NCI-H2029 (cell line): ENCODE measurements at regions not wholly inside any gene's neighbourhood (a gene's known extent, or its start where the extent isn't known, plus 50 kb on each side); places are given as distances from the start of the nearest gene placed in this dataset.
"Not testable (repeated sequence)": the region's sequence is repeated elsewhere in the genome, so short reads cannot be mapped to it uniquely, and the experiment has no call there.

Experiments
- DNase-seq: peaks from one replicate; lab custom pipeline; 2025; lab: John Stamatoyannopoulos, UW

DNA sequence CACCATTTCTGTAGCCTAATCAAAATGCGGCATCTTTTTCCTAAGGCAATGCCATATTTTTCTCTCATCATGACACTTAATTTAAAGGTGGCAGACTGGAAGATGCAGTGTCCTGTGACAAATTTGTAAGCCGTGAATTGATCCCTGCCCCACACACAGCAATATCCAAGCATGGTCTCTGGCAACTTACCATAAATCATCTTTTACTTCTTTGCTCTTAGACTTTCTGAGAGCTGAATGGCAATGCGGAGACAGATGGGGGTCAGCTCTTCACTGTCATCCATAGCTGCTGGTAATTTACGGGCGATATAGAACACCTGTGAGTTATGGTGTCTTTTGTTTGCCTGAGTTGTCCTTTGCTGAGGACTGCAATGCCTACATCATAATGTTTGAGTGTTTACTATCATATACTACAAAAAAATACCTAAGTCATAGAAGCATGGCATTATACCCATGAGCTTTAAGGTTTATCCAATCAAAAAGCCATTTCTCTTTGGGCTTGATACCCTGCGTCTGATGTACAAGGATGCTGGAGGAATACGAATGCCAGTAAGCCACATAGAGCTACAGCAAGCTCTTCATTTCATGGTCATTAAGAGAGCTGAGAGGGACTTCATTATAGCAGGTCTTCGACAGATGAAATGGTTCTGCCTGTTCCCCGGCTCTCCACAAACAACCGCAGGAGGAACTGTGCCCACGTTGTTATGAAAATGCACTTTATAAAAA, 148.1 kb downstream of the TRIML1 start:
- no peak for DNase-seq

DNA sequence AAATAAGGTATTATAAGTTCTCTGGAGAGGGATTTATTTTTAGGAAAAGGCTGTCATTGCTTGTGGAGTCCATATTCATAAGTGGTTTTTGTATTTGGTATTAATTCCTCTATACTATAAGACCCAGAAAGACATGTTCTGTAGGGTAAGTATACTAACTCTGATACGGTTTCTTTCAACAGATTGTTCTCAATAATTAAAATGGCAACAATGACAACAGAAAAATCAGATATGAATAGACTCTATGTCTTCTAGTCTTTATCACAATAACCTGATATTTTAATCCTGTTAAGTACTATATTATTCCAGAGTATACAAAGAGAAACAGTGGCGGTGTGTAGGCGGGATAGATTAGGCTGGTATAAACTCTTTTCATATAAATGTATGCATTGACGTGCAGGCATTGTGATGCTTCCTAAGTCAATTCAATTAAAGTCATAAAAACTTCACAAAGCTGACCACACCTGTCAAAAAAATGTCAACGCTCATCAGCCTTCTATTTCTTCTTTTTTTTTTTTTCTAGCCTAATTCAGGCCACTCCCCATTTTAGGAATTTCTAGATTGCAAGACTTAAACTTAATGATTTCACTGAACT, 150.4 kb downstream of the TRIML1 start:
- DNase-seq: no peak

DNA sequence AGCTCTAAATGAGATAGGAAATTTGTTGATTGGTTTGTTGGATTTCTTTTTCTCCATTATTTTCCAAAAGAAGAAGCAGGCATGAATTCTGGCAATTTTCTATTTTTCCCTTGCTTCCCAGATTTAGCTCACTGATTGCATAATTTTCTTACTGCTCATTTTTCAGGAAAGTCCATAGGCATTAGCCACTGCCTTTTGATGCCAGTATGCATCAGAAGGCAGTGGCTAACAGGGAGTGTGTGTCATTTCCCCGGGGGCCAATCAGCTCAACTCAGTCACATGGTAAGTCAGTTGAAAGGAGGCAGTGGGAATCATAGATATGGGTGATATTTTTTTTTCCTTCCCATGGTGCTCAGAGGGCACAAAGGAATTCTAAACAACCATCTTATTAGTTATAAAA, 156.7 kb downstream of the TRIML1 start:
- DNase-seq: no peak

DNA sequence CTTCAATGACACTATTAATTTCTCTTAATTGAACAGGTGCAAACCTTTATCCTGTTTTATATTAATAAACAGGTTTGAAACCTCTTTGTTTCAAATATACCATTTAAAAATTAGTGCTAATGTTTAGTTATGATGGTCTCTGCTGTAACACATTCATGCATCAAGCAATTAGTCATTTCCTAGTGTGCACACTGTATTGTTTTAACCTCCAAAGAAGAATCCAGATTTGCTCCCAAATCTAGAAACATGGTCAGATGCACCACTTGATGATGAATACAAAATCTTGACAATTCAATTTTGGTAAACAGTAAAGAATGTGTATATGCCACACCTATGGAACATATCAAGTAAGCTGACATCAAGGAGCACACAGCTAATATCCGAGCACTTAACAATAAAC, 157.1 kb downstream of the TRIML1 start:
- DNase-seq: no peak

DNA sequence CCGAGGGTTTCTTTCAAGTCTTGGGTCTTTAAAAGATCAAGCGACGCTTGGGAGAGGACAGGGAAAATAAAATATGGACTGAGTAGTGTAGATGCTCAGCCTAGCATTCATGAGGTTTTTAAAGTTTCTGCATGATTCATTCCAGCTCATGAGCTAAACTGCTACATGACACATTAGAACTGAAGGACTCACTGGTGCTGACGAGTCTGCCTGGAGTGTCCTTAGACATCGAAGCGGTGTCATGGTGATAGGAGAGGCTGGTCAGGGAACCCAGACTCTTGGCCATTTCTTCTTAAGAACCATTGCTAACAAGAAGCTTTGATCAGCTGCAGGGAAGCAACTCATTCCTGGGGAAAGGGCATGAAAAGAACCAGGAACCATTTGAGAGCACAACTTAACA, 158.6 kb downstream of the TRIML1 start:
- DNase-seq: no peak

DNA sequence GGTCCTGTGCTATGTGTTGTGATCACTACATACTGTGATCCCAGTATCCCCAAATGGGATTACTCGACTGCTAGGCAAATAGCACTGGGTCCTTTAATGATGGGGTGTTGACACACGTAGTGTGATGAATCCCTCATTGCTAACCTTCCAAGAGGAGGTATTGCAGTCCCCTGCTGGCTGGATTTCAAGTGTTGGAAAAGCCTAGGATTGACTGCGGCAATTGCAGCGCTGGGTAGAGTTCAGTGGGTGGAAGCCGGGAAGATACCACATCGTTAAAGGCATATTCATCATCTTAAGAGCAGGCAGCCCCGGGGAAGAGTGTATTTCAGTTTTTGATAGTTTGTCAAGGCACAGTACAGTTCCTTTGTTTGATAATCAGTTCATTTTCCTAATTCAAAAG, 159.9 kb downstream of the TRIML1 start:
- DNase-seq: peak; percentile 4

DNA sequence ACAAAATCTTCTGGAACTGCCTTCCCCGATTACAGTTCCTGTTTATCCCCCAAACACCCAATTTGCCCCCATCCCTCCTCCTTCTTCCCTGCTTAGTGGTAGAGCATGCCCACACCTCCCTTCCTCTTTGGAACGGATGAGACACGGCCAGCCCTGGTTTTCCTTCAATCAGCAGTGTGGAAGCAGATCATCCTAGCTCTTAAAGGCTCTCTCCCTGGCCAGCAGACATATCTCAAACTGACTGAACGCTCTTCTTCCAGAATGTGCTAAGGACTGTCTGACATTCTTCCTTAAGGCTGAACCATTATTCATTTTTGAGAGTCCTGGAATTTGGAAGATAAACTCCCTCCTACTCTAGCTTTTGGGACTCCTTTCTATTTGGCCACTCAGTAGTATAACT, 161.1 kb downstream of the TRIML1 start:
- no peak for DNase-seq

DNA sequence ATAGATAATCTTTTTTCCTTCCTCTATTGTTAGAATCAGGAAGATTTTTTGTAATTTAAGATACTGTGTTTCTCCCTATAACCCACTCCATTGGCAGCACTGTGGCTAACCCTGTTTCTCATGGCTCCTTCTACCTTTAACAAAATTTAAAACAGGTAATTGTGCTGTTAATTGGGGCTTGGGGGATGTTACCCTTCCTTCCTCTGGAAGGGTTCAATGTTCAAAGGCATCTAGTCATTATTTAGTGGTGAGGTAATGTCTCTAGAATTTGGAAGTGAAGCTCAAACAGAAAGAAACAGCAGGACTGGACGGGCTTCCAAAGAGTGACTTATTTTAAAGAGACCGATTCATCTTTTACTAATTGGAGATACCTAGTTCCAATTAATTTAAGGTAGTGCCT, 166.4 kb downstream of the TRIML1 start:
- no peak for DNase-seq

DNA sequence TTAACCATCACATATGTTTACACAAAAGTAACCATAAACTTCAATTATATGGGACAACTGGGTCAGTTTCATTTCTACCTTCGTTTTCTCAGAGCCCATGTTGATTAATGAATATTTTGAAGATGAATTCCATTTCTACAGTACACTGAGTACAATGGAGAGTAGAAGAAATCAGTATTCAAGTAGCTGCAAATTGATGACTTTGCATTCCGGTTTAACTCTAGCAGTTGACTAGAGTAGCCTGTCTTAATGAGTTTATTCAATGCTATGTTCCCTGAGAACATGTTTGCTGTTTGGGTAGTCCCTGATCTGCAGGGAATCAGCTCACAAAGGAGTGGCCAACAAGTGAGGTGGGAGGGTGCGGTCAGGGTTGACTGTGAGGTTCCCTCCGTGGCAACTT, 168.3 kb downstream of the TRIML1 start:
- no peak for DNase-seq

DNA sequence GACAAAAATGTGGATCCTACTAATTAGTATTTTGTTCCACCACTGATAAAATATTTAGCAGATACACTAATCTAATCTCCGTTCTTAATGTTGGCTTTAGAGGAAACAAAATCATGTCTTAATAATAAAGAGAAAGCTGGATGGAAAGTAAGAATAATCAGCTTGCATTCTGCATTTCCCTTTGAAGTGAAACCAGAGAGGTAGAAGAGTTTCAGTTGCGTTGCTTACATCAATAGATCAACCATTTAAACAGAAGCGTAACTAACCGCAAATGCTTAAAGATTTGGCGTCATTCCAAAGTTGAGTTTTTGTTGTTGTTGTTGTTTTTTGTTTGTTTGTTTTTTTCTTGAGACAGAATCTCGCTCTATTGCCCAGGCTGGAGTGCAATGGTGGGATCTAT, 168.9 kb downstream of the TRIML1 start:
- no peak for DNase-seq

DNA sequence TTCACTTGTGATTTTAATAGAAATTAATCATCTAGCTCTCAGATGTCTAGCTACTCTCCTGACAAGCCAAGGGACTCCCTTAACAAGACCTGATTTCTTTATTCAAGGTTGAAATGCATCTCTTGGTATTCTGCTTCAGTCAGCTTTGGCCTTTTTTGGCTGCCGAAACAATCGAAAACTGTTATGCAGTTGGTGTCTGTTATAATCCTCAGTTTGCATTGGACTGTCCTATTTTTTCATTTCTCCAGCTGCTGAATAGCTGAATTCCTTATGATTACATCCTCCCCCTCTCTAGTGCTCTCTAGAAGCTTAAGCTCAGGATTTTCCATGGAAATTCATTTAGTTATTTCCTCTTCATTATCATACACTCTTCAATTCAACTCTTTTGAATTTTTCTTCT, 177.2 kb downstream of the TRIML1 start:
- no peak for DNase-seq

DNA sequence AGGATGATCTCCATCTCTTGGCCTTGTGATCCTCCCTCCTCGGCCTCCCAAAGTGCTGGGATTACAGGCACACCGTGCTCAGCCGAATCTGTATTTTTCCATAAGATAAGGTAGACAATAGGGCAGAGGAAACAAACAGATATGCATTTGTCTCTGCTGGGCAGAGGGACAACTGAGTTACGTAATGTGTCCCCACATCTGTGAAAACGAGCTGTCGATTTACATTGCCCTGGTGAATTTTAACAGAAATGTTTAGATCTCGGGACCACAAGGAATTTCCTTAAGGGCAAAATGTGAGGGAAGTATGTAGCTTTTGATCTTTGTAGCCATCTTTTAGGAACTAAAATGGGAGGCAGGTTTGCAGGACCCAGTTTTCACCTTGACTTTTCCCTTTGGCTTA, 189.7 kb downstream of the TRIML1 start:
- no peak for DNase-seq

DNA sequence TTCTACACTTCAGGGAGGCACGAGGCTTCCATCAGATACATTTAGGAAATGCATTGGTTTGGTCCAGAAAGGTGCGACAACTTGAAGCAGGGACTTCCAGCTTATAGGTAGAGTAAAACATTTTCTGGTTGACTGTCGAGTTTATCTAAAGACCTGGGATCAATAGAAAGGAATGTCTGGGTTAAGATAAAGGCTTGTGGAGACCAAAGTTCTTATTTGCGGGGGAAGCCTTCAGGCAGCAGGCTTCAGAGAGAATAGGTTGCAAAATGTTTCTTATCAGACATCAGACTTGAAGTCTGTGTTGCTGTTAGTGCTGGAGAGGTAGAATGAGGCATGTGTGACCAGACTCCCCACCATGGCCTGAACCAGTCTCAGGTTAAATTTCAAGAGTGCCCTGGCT, 190.3 kb downstream of the TRIML1 start:
- no peak for DNase-seq

DNA sequence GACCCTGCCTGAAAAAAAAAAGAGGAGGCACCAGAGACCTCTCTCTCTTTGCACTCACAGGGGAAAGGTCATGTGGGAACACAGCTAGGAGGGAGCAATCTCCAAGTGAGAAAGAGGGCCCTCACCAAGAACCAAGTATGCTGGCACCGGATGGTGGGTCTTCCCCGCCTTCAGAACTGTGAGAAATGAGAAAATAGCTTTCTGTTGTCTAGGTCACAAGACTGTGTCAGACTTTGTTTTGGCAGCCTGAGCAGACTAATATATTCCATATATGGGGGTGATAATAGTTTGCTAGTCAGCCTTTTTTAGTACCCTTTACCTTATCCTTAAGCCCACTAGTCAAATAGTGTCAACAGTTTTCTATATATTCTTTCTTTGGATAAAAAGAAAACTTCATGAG, 193.0 kb downstream of the TRIML1 start:
- DNase-seq: no peak

DNA sequence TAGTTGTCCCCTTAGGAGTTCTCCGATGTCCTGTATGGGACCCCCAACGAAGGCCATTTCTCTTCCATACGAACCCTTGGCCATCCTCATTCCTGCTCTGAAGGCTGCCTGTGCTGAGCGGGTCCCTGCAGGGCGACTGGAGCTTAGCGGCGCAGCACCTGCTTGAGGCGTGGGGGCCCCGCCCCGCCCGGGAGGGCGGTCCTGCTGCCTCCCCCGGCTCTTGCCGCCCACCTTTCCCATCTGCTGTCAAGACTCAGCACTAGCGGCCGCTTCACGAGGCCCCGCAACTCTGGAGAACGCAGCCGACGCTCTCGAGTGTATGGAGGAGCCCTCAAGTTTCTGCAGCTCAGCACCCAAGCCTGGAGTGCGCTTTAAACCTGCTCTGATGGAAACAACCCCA, 197.7 kb downstream of the TRIML1 start:
- DNase-seq: no peak

DNA sequence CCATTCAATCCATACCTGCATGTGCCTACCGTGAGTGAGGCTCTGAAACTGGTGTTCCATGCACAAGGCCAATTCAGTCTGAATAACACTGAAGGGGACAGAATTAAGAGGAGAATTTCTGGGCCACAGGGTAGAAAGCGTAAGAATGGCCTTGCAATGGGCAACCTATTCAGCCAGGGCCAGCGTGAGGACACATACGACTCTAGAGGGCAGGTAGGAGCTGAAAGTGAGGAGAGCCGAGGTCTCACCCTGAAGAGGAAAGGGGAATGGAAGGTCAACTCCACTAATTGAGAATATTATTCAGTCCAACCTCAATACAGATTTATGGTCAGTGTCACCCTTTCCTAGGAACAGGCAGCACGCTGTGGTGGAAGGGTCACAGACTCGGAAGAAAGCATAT, 202.2 kb downstream of the TRIML1 start:
- no peak for DNase-seq

DNA sequence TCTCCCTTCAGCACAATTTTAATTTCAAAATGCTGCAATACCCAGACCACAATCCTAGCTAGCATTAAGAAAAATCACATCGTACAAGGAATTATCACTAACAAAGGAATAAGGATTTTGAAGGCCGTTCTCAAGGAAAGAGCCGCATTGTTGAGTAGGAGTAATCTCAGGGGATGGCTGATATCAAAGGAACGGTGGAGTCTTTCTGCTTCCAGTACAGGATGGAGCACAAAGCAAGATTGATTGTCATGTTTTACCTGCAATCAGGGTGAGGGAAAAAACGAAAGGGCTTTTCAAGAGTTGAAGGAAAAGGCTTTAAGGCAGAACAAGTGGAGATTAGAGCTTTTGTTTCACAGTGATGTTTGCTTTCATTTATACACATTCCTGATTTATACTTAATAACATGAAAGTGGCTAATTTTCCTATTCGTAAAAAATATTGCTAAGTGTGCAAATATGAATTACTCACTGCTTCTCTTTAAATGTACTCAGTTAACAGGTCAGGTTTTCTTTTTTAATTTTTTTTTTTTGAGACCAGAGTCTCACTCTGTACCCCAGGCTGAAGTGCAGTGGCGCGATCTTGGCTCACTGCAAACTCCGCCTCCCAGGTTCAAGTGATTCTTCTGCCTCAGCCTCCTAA, 207.0 kb downstream of the TRIML1 start:
- DNase-seq: no peak

DNA sequence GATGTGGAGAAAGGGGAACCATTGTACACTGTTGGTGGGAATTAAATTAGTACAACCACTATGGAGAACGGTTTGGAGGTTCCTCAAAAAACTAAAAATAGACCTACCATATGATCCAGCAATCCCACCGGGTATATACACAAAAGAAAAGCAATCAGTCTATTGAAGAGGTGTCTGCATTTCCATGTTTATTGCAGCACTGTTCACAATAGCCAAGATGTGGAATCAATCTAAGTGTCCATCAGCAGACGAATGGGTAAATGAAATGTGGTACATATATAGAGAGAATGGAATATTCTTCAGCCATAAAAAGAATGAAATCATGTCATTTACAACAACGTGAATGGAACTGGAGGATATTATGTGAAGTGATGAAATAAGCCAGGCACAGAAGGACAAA, 208.1 kb downstream of the TRIML1 start:
- DNase-seq: no peak

DNA sequence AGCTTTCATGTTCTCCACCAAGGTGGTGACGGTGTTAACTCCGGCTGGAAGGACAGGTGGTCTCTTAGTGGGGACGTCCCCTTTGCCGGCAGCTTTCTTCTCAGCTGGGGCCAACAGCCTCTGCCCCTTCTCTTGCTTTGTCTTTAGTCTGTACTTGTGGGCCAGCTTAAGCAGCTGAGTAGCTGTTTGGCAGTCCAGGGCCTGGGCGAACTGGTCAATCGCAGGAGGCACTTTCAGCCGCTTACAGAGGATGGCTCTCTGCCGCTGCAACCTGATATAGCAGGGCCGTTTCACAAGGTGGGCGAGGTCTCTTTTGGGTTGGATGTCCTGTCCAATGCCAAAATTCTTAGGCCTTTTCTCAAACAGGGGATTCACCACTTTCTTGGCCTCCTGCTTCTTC, 210.3 kb downstream of the TRIML1 start:
- not testable (repeated sequence) for DNase-seq

DNA sequence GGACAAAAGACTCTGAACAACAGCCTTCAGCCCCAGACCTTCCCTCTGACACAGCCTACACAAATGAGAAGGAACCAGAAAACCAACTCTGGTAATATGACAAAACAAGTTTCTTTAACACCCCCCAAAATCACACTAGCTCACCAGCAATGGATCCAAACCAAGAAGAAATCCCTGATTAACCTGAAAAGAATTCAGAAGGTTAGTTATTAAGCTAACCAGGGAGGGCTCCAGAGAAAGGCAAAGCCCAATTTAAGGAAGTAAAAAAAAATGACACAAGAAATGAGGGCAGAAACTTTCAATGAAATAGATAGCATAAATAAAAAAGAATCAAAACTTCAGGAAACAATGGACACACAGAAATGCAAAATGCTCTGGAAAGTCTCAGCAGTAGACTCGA, 224.0 kb downstream of the TRIML1 start:
- DNase-seq: no peak

DNA sequence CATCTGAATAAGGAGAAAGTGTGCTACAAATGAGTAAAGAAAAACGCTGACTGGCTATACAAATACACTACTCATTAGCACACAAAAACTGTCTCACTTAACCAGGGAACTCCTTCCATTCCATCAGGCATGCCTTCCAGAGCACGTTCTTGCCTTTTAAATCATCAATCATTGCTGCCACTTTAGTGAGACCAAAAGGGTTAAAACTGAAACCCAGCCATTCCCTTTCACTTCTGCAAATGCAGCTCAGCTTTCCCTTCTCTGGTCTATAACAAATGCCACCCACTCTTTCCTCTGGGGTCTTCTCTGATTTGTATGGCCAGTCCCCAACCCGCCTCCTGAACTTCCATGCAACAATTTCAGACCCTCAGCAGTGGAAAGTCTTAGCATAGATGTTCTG, 231.5 kb downstream of the TRIML1 start:
- no peak for DNase-seq

DNA sequence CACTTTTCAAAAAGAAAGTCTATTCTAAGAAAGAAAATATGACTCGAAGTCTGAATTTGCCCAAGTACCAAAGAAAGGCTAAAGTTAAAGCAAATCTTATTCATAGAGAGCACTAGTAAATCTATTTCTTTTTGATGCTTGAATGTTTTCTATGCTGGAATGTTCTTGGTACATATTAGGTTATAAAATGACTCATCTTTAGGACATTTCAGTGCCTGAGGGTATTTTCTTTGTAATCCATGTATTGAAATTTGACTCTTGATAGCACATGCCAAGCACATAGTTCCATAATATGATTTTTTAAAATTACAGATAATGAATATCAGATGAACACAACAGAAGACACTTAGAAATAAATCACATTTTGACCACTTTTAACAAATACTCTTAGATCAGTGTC, 232.8 kb downstream of the TRIML1 start:
- DNase-seq: no peak

DNA sequence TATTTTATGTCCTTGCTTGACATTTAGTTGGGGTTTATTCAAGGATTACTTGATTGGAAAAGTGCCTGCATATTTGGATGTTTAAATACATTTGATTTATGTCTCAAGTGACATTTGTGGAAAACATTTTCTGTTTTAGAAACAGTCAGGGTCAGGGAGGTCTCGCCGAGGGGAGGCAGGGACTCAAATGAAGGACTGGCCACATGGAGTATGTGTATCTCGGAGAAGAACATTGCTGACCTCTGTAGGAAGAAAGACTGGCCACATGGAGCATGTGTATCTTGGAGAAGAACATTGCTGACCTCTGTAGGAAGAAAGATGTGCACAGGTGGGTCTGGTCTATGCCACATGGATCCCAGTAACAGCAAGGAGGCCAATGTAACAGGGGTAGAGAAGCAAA, 233.6 kb downstream of the TRIML1 start:
- peak; percentile 12 for DNase-seq

DNA sequence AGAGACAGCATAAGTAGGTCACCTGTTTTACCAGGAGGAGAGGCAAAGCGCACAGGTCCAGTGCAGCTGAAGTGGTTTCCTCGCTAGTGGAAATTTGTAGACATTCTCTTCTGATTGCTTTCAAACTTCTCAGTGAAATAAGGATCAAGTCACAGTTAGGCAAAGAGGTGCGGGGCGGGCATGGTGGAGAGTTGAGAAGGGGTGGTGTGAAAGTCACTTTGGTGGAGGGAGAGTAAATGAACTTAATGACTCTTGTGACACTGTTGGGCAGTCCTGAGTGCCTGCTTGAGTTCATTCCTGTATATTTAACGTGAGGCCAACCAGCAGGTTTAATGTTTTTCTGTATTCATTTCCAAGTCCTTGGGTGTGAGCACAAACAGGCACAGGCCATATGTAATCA, 235.6 kb downstream of the TRIML1 start:
- DNase-seq: peak; percentile 24
